ENCODE measurements at regions not wholly inside any gene's neighbourhood (a gene's known extent, or its start where the extent isn't known, plus 50 kb on each side); places are given as distances from the start of the nearest gene placed in this dataset.
"Not testable (repeated sequence)": the region's sequence is repeated elsewhere in the genome, so short reads cannot be mapped to it uniquely, and the experiment has no call there.

- CTCF ChIA-PET = no interaction called here
- Mint-ChIP-seq H3K4me3 (no peak overlapping the region), H3K4me1 (no peaks in the 10 kb centered on the region), H3K9me3 (no peaks in the 10 kb centered on the region), H3K27me3 (no peaks in the 10 kb centered on the region), H3K27ac (no peak overlapping the region), H3K36me3 (no peaks in the 10 kb centered on the region)
- no peak for DNase-seq
Observed at GRCh38 chr12:13924286-13924685, 57.1 kb downstream of the GRIN2B start.

GRCh38 chr12:13918897-13919296 lies 62.5 kb downstream of the GRIN2B start:
- H3K27ac Mint-ChIP-seq = no peak overlapping the region

GRCh38 chr12:13915096-13915495 lies 66.3 kb downstream of the GRIN2B start:
- H3K4me1 Mint-ChIP-seq = no peaks in the 10 kb centered on the region
- H3K27me3 Mint-ChIP-seq = no peaks in the 10 kb centered on the region
- no peaks in the 10 kb centered on the region for H3K36me3 Mint-ChIP-seq
- H3K9me3 Mint-ChIP-seq = no peaks in the 10 kb centered on the region
- CTCF ChIA-PET = no interaction called here
- H3K4me3 Mint-ChIP-seq = no peak overlapping the region
- H3K27ac Mint-ChIP-seq = no peak overlapping the region
- no peak for DNase-seq

More at GRCh38 chr12:13918897-13919296, 62.5 kb downstream of the GRIN2B start:
- CTCF ChIA-PET = no interaction called here
- no peak for DNase-seq
- no peaks in the 10 kb centered on the region for H3K9me3 Mint-ChIP-seq
- no peaks in the 10 kb centered on the region for H3K27me3 Mint-ChIP-seq
- no peaks in the 10 kb centered on the region for H3K36me3 Mint-ChIP-seq
- no peaks in the 10 kb centered on the region for H3K4me1 Mint-ChIP-seq
- no peak overlapping the region for H3K4me3 Mint-ChIP-seq

- CTCF ChIA-PET = no interaction called here
- DNase-seq = no peak
- no peaks in the 10 kb centered on the region for H3K4me1 Mint-ChIP-seq
- no peaks in the 10 kb centered on the region for H3K9me3 Mint-ChIP-seq
- H3K4me3 Mint-ChIP-seq = no peak overlapping the region
- H3K27ac Mint-ChIP-seq = no peak overlapping the region
- H3K27me3 Mint-ChIP-seq = no peaks in the 10 kb centered on the region
- no peaks in the 10 kb centered on the region for H3K36me3 Mint-ChIP-seq
Observed at GRCh38 chr12:13913371-13913770, 68.0 kb downstream of the GRIN2B start.

- Mint-ChIP-seq H3K27ac (no peak overlapping the region), H3K4me1 (no peaks in the 10 kb centered on the region), H3K36me3 (no peaks in the 10 kb centered on the region), H3K4me3 (no peak overlapping the region), H3K9me3 (no peaks in the 10 kb centered on the region), H3K27me3 (no peaks in the 10 kb centered on the region)
- CTCF ChIA-PET = interaction anchor here (0.5 kb wide), 1 partner anchor 104 kb away, joined by 3 read pairs; no protein-coding TSS in a partner anchor
- no peak for DNase-seq
Observed at GRCh38 chr12:13911756-13912554, 69.4 kb downstream of the GRIN2B start.

- Mint-ChIP-seq H3K4me1 (no peaks in the 10 kb centered on the region), H3K9me3 (no peaks in the 10 kb centered on the region), H3K27ac (no peak overlapping the region), H3K27me3 (no peaks in the 10 kb centered on the region), H3K4me3 (no peak overlapping the region), H3K36me3 (no peaks in the 10 kb centered on the region)
- CTCF ChIA-PET = no interaction called here
- DNase-seq = no peak
Observed at GRCh38 chr12:13905794-13906193, 75.6 kb downstream of the GRIN2B start.

GRCh38 chr12:13900718-13901117 lies 80.7 kb downstream of the GRIN2B start:
- H3K4me3 Mint-ChIP-seq = no peak overlapping the region
- no peaks in the 10 kb centered on the region for H3K9me3 Mint-ChIP-seq
- CTCF ChIA-PET = no interaction called here
- no peaks in the 10 kb centered on the region for H3K27me3 Mint-ChIP-seq
- no peak for DNase-seq
- no peaks in the 10 kb centered on the region for H3K36me3 Mint-ChIP-seq
- H3K4me1 Mint-ChIP-seq = no peaks in the 10 kb centered on the region
- no peak overlapping the region for H3K27ac Mint-ChIP-seq

DNA sequence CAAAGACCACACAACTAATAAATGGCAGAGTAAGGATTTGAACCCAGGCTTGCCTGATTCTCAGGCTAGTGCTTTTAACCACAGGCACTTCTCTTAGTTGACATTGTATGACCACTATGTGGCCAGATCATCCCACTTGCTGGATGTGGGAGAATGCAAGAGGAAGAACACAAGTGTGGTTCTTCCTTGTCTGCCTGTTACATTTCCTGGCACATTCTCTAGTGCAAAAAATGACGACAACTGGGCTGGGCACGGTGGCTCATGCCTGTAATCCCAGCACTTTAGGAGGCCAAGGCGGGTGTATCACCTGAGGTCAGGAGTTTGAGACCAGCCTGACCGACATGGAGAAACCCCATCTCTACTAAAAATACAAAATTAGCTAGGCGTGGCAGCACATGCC lies 83.0 kb downstream of the GRIN2B start:
- DNase-seq, H3K4me1 Mint-ChIP-seq, H3K9me3 Mint-ChIP-seq, H3K4me3 Mint-ChIP-seq, CTCF ChIA-PET, H3K27ac Mint-ChIP-seq, H3K27me3 Mint-ChIP-seq, H3K36me3 Mint-ChIP-seq: not testable (repeated sequence)

DNA sequence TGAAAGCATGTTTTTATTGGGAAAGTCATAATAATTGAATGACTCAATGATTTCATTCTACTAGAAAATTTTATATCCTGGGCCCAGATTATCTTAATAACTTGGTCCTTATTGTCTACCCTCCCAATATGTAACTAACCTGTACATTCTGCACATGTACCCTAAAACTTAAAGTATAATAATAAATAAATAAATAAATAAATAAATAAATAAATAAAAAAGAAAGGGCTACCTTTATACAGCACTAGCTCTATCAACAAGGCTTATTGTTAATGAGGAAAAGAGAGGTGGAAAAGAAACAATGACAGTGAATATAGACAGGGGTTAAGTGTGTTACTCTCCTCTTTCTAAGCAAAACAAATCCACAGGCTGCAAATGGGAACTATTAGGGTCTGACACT lies 83.6 kb downstream of the GRIN2B start:
- CTCF ChIA-PET = interaction anchor here (1.7 kb wide), 1 partner anchor 270 kb away, joined by 3 read pairs; no protein-coding TSS in a partner anchor
- H3K27me3 Mint-ChIP-seq = no peaks in the 10 kb centered on the region

GRCh38 chr12:13896063-13896626 lies 85.3 kb downstream of the GRIN2B start:
- Mint-ChIP-seq H3K4me1 (no peaks in the 10 kb centered on the region), H3K27me3 (no peaks in the 10 kb centered on the region), H3K36me3 (no peaks in the 10 kb centered on the region), H3K4me3 (no peak overlapping the region), H3K27ac (no peak overlapping the region), H3K9me3 (no peaks in the 10 kb centered on the region)
- no peak for DNase-seq
- CTCF ChIA-PET = interaction anchor here (1.7 kb wide), 1 partner anchor 271 kb away, joined by 3 read pairs; no protein-coding TSS in a partner anchor

More for the DNA sequence above, 83.6 kb downstream of the GRIN2B start:
- H3K36me3 Mint-ChIP-seq = no peaks in the 10 kb centered on the region
- H3K27ac Mint-ChIP-seq = no peak overlapping the region
- H3K9me3 Mint-ChIP-seq = no peaks in the 10 kb centered on the region
- DNase-seq = no peak
- H3K4me3 Mint-ChIP-seq = no peak overlapping the region
- no peaks in the 10 kb centered on the region for H3K4me1 Mint-ChIP-seq

DNA sequence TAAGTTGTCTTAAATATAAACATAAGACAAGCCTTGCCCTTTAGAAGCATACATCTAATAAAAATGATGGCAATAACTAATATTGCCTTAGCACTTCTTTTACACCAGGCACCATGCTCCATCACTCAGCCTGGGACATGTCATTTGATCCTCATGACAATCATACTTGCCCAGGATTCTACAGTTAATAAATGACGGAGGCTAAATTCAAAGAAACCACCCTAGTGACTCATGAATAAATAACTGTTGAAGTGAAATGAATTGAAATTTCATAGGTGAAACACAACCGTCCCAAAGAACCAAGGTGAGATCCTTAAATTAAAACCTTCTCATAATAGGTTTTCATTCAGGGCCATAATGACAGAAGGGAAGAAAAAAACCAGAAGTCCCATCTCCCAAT lies 89.5 kb downstream of the GRIN2B start:
- Mint-ChIP-seq H3K27ac (no peak overlapping the region), H3K27me3 (no peaks in the 10 kb centered on the region), H3K36me3 (no peaks in the 10 kb centered on the region), H3K4me3 (no peak overlapping the region), H3K4me1 (no peaks in the 10 kb centered on the region), H3K9me3 (no peaks in the 10 kb centered on the region)
- CTCF ChIA-PET = no interaction called here
- no peak for DNase-seq

DNA sequence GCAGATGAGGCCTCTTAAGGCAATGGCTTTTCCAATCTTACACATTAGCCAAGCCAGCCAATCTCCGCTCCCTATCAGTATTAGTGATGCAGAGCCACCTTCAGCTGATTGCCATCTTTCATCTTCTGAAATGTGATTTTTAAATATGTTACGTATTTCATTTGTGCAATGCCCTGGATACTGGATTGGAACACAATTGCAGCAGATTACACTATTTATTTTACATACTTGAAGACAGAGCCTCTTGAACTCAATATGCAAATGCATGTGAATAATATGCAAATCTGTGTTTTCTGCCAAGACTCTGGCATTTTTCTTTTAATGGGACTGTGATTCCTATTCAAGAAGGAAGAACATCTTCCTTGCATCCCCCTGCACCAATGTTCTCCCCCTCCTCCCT lies 90.5 kb downstream of the GRIN2B start:
- no peaks in the 10 kb centered on the region for H3K9me3 Mint-ChIP-seq
- no peaks in the 10 kb centered on the region for H3K4me1 Mint-ChIP-seq
- H3K27me3 Mint-ChIP-seq = no peaks in the 10 kb centered on the region
- no peak overlapping the region for H3K27ac Mint-ChIP-seq
- DNase-seq = no peak
- H3K36me3 Mint-ChIP-seq = no peaks in the 10 kb centered on the region
- no peak overlapping the region for H3K4me3 Mint-ChIP-seq
- CTCF ChIA-PET = no interaction called here

DNA sequence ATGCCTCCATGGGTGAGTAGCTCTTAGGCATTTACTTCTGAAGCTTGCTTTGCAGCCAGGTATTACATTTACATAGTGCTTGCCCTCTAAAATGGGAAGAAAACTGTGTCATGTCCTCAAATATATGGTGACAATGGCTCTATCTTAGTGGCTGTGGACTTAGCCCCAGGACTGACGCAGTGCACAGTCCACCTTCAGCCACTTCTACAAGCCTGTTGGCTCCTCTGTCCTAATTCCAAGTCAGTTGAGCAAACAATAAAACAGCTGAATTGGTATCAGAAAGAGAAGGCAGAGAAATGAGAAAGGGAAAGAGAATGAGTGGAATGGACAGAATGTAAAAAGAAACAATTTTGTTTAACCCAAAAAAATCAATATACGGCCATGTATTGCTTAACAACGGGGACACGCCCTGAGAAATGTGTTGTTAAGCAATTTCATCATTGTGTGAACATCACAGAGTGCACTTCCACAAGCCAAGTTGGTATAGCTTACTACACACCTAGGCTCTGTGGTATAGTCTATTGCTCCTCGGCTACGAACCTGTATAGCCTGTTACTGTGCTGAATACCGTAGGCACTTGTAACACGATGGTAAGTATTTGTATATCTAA lies 93.5 kb downstream of the GRIN2B start:
- Mint-ChIP-seq H3K36me3 (no peaks in the 10 kb centered on the region), H3K27me3 (no peaks in the 10 kb centered on the region), H3K4me3 (no peak overlapping the region), H3K4me1 (no peaks in the 10 kb centered on the region), H3K9me3 (no peaks in the 10 kb centered on the region), H3K27ac (no peak overlapping the region)
- no peak for DNase-seq
- CTCF ChIA-PET = no interaction called here

DNA sequence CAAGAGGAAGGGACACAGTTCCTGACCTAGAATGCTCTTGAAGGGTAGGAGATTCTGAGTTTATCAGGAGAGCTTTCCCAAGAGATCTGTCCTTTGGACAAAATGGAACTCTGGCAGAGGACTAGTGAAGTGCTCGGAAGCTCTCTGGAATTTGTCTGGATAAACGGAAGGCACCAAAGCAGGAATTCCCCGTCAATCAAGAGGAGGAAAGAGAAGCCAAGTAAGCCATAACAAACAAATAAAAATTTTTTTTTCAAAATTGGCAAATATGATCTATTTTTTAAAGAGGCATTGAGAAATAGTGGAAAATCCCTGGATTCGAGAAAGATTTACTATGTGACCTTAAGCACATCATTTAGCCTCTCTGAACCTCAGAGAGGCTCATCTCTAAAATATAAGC lies 99.2 kb downstream of the GRIN2B start:
- H3K36me3 Mint-ChIP-seq = no peaks in the 10 kb centered on the region
- no peak overlapping the region for H3K27ac Mint-ChIP-seq
- no peak for DNase-seq
- no peak overlapping the region for H3K4me3 Mint-ChIP-seq
- CTCF ChIA-PET = interaction anchor here (1.4 kb wide), 1 partner anchor 18 kb away, joined by 5 read pairs; no protein-coding TSS in a partner anchor
- no peaks in the 10 kb centered on the region for H3K9me3 Mint-ChIP-seq
- H3K27me3 Mint-ChIP-seq = no peaks in the 10 kb centered on the region
- no peaks in the 10 kb centered on the region for H3K4me1 Mint-ChIP-seq

- Mint-ChIP-seq H3K9me3 (no peaks in the 10 kb centered on the region), H3K27ac (no peak overlapping the region), H3K4me1 (no peaks in the 10 kb centered on the region), H3K27me3 (no peaks in the 10 kb centered on the region), H3K36me3 (no peaks in the 10 kb centered on the region), H3K4me3 (no peak overlapping the region)
- CTCF ChIA-PET = no interaction called here
- DNase-seq = no peak
Observed at GRCh38 chr12:13880613-13881012, 100.8 kb downstream of the GRIN2B start.

Measured in activated naive CD4-positive, alpha-beta T cell treated with anti-CD3 and anti-CD28 coated beads, Interleukin-2, amount 10 ng/mL, durations not matched to agents 7 days and 5 days (primary cell).